Left ventricle myocardium superior (tissue), 1 donor: ENCODE measurements at regions not wholly inside any gene's neighbourhood (a gene's known extent, or its start where the extent isn't known, plus 50 kb on each side); places are given as distances from the start of the nearest gene placed in this dataset.

Experiments used
- ATAC-seq: fragments of 200-7000 bp; cut with Tn5 transposase; one replicate; pipeline ENCODE4 v1.9.1; 2020; ENCODE audit warnings: mild to moderate bottlenecking, moderate library complexity
- DNase-seq: peaks from one replicate; pipeline ENCODE4 v3.0.0-alpha.2; 2020
- intact Hi-C: fragments of 100-400 bp; cut with micrococcal nuclease; formaldehyde crosslinking; loops from one replicate; pipeline ENCODE4 v1.11.0; 2022
- donor health status: DM: no; HTN: yes; CAD: no; lungs with severe emphysema.

GRCh38 chr14:36465178-36465577 is 54.9 kb downstream of the NKX2-1 start:
- no peak for DNase-seq
- ATAC-seq: no peak
- intact Hi-C loops: no loop called here

GRCh38 chr14:36462890-36463289 is 57.1 kb downstream of the NKX2-1 start:
- ATAC-seq (no peak), DNase-seq (no peak)
- intact Hi-C loops: no loop called here

GRCh38 chr14:36455241-36455627 is 64.8 kb downstream of the NKX2-1 start:
- intact Hi-C loops: no loop called here
- no peak for ATAC-seq
- no peak for DNase-seq

- ATAC-seq: no peak
- no peak for DNase-seq
- intact Hi-C loops: no loop called here
These were observed 65.3 kb downstream of the NKX2-1 start for GRCh38 chr14:36454599-36455240.

- DNase-seq (no peak), ATAC-seq (no peak)
- intact Hi-C loops: no loop called here
These were observed 67.2 kb downstream of the NKX2-1 start for GRCh38 chr14:36452860-36453259.

GRCh38 chr14:36451310-36452065 is 68.5 kb downstream of the NKX2-1 start:
- intact Hi-C loops: no loop called here
- ATAC-seq (no peak), DNase-seq (no peak)

GRCh38 chr14:36450550-36450949 is 69.5 kb downstream of the NKX2-1 start:
- intact Hi-C loops: no loop called here
- no peak for DNase-seq
- no peak for ATAC-seq

GRCh38 chr14:36449903-36450302 is 70.1 kb downstream of the NKX2-1 start:
- DNase-seq: no peak
- ATAC-seq: no peak
- intact Hi-C loops: no loop called here

- ATAC-seq (no peak), DNase-seq (no peak)
- intact Hi-C loops: no loop called here
These were observed 76.7 kb downstream of the NKX2-1 start for GRCh38 chr14:36443374-36443773.

GRCh38 chr14:36442824-36443241 is 77.2 kb downstream of the NKX2-1 start:
- ATAC-seq: no peak
- no peak for DNase-seq
- intact Hi-C loops: no loop called here

- intact Hi-C loops: no loop called here
- ATAC-seq: no peak
- no peak for DNase-seq
These were observed 78.7 kb downstream of the NKX2-1 start for GRCh38 chr14:36441283-36441682.

GRCh38 chr14:36439766-36440165 is 80.3 kb downstream of the NKX2-1 start:
- intact Hi-C loops: no loop called here
- ATAC-seq (no peak), DNase-seq (no peak)

- no peak for ATAC-seq
- intact Hi-C loops: no loop called here
These were observed 81.1 kb downstream of the NKX2-1 start for GRCh38 chr14:36438883-36439282.

GRCh38 chr14:36430662-36431084 is 89.4 kb downstream of the NKX2-1 start:
- ATAC-seq: no peak
- DNase-seq: no peak
- intact Hi-C loops: no loop called here

More at GRCh38 chr14:36438883-36439282, 81.1 kb downstream of the NKX2-1 start:
- no peak for DNase-seq

GRCh38 chr14:36430169-36430568 is 89.9 kb downstream of the NKX2-1 start:
- DNase-seq (no peak), ATAC-seq (no peak)
- intact Hi-C loops: no loop called here

GRCh38 chr14:36429692-36430091 is 90.3 kb downstream of the NKX2-1 start:
- ATAC-seq (no peak), DNase-seq (no peak)
- intact Hi-C loops: no loop called here

GRCh38 chr14:36428350-36428749 is 91.7 kb downstream of the NKX2-1 start:
- DNase-seq (no peak), ATAC-seq (no peak)
- intact Hi-C loops: no loop called here

GRCh38 chr14:36426836-36427235 is 93.2 kb downstream of the NKX2-1 start:
- no peak for DNase-seq
- ATAC-seq: no peak
- intact Hi-C loops: no loop called here

GRCh38 chr14:36426113-36426512 is 93.9 kb downstream of the NKX2-1 start:
- ATAC-seq: no peak

GRCh38 chr14:36424478-36425102 is 95.4 kb downstream of the NKX2-1 start:
- ATAC-seq: no peak
- intact Hi-C loops: no loop called here
- DNase-seq: no peak

More at GRCh38 chr14:36426113-36426512, 93.9 kb downstream of the NKX2-1 start:
- no peak for DNase-seq
- intact Hi-C loops: no loop called here
